HL-60 (cell line): ENCODE measurements at regions not wholly inside any gene's neighbourhood (a gene's known extent, or its start where the extent isn't known, plus 50 kb on each side); places are given as distances from the start of the nearest gene placed in this dataset.

Experiments used
- REST ChIP-seq: IDR thresholded peaks from 2 replicates; pipeline ENCODE4 v1.6.1; 2012; ENCODE audit warnings: low read depth; ENCODE audit not compliant: insufficient replicate concordance
- TF ChIP-seq, protein P1 (sequence below): IDR thresholded peaks from one replicate; pipeline ENCODE4 v1.5.1; 2011; ENCODE audit warnings: low read length, control low read depth, inconsistent platforms; ENCODE audit not compliant: insufficient read depth

DNA sequence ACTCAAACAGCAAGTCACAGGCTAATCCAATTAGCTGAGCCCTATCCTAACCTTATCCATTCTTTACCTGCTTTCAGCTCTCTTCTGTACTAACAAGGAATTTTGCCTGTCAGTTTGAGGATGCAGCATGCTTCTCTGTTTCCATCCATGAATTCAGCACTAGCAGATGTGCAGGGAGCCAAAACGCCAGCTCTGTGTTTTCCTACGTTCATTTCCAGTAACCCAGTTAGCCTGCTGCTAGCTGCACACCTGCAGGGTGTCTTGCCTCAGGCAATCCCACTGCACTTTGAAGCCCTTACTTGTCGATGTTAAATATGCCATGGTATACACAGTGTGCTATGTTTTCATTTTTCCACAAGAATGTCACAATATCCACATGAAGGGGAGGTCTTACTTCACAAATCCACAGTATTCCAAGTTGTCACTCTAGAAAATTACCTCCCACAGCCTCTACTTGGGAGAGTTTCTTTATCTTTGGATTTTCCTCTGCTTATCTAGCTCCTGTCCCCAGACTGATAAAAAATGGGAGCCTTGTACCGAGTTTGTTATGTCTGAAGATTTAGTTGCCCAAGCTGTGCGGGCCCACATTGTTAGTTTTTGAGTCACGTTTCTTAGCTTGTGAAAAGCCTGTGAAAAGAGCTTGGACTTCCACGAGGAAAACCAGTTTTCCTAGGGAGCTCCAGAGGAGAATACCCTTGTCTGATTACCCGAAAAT is 127.6 kb upstream of the HHIP start:
- TF ChIP-seq, protein P1, sequence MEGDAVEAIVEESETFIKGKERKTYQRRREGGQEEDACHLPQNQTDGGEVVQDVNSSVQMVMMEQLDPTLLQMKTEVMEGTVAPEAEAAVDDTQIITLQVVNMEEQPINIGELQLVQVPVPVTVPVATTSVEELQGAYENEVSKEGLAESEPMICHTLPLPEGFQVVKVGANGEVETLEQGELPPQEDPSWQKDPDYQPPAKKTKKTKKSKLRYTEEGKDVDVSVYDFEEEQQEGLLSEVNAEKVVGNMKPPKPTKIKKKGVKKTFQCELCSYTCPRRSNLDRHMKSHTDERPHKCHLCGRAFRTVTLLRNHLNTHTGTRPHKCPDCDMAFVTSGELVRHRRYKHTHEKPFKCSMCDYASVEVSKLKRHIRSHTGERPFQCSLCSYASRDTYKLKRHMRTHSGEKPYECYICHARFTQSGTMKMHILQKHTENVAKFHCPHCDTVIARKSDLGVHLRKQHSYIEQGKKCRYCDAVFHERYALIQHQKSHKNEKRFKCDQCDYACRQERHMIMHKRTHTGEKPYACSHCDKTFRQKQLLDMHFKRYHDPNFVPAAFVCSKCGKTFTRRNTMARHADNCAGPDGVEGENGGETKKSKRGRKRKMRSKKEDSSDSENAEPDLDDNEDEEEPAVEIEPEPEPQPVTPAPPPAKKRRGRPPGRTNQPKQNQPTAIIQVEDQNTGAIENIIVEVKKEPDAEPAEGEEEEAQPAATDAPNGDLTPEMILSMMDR, result no peak
- TF ChIP-seq REST, result no peak
